Ovary (tissue), 3 donors: ENCODE measurements at regions not wholly inside any gene's neighbourhood (a gene's known extent, or its start where the extent isn't known, plus 50 kb on each side); places are given as distances from the start of the nearest gene placed in this dataset.

Experiments used
- CTCF ChIP-seq, 3 donors: fragments of 450-650 bp in 2 of 3; fragments of 200-600 bp in 1 of 3; IDR thresholded peaks; one replicate each; pipeline versions ENCODE4 v1.5.1 to v1.8.0; 2016 to 2022; ENCODE audit warnings: antibody characterized with exemption in 3 of 3, mild to moderate bottlenecking in 1 of 3
- POLR2A ChIP-seq: fragments of 450-650 bp; IDR thresholded peaks from one replicate; pipeline ENCODE4 v1.6.1; 2017; ENCODE audit warnings: antibody characterized with exemption, mild to moderate bottlenecking, moderate library complexity
- donor health status: DM: no; HTN: no; CAD: no.

DNA sequence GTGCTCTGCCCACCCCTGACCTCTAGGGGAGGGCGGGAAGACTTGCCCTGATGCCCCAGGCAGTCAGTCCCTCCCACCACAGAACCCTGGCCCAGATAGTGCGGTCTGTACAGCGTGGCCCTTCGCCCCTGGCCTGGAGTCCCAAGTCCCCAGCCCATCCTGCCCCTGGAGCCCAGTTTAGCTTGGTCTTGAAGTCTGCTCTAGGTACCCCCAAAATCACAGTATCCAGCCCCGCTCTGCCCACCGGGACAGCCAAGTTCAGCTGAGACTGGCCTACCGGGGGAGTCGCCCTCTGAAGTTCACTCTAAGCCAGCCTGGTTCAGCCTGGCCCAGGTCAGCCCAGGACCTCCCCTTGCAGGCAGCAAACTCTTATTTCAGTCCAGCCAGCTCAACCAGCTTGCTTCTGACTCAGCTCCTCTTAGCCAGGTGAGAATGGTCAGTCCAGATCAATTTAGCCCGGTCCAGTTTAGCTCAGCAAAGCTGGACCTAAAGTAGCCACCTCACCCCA, 75.9 kb downstream of the TMEM121 start:
- TF ChIP-seq CTCF (IDR thresholded peaks at IDR 0.05) (no peak), POLR2A (no peak)
